ENCODE measurements at regions not wholly inside any gene's neighbourhood (a gene's known extent, or its start where the extent isn't known, plus 50 kb on each side); places are given as distances from the start of the nearest gene placed in this dataset.

- TF ChIP-seq POLR2A (IDR thresholded peaks at IDR 0.05) (no peak), CTCF (IDR thresholded peaks at IDR 0.05) (no peak)
Observed at GRCh38 chr9:16153221-16153620, 600.4 kb downstream of the CCDC171 start.
